Ishikawa (cell line): ENCODE measurements at regions not wholly inside any gene's neighbourhood (a gene's known extent, or its start where the extent isn't known, plus 50 kb on each side); places are given as distances from the start of the nearest gene placed in this dataset.

ENCODE experiments used
- CEBPB ChIP-seq: IDR thresholded peaks from 2 replicates; pipeline ENCODE4 v1.6.1; 2012
- EP300 ChIP-seq: IDR thresholded peaks from 2 replicates; pipeline ENCODE4 v1.6.1; 2012; ENCODE audit warnings: borderline replicate concordance
- FOXM1 ChIP-seq: IDR thresholded peaks from 2 replicates; pipeline ENCODE4 v1.6.1; 2012; ENCODE audit warnings: low read depth, borderline replicate concordance
- NFIC ChIP-seq: IDR thresholded peaks from 2 replicates; pipeline ENCODE4 v1.6.1; 2012
- RAD21 ChIP-seq: IDR thresholded peaks from 2 replicates; pipeline ENCODE4 v1.6.1; 2012; ENCODE audit warnings: low read depth
- TAF1 ChIP-seq: IDR thresholded peaks from 2 replicates; pipeline ENCODE4 v1.6.1; 2012; ENCODE audit warnings: low read depth, mild to moderate bottlenecking
- TCF12 ChIP-seq: IDR thresholded peaks from 2 replicates; pipeline ENCODE4 v1.6.1; 2012; ENCODE audit warnings: low read depth
- TEAD4 ChIP-seq: IDR thresholded peaks from 2 replicates; pipeline ENCODE4 v1.6.1; 2012
- YY1 ChIP-seq: IDR thresholded peaks from 2 replicates; pipeline ENCODE4 v1.6.1; 2012; ENCODE audit warnings: low read depth
- TF ChIP-seq, protein P1 (sequence below): IDR thresholded peaks from 2 replicates; pipeline ENCODE4 v1.6.1; 2012
- TF ChIP-seq, protein P2 (sequence below): IDR thresholded peaks from 2 replicates; pipeline ENCODE4 v1.6.1; 2012; ENCODE audit warnings: low read depth, mild to moderate bottlenecking

DNA sequence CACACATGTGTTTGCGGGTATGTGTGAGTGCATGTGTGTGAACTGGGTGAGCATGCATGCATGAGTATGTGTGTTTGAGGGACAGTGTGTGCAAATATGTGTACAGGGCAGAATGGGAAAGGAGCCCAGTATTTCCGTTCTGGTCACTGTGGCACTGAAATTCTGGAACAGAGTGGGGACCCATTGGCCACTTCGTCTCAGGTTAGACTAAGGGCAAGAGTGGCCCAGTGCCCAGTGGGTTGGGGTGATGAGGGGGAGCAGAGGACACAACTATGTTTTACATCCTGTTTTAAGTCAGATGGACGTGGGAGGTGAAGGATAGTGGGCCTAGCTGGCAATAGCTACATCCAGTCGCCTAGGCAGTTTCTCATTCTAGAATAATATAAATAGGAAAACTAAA is 438.5 kb downstream of the DYNC2H1 start:
- no peak for TF ChIP-seq TEAD4
- no peak for TF ChIP-seq RAD21
- no peak for TF ChIP-seq TAF1
- no peak for TF ChIP-seq YY1
- TF ChIP-seq FOXM1 = no peak
- TF ChIP-seq, protein P1, sequence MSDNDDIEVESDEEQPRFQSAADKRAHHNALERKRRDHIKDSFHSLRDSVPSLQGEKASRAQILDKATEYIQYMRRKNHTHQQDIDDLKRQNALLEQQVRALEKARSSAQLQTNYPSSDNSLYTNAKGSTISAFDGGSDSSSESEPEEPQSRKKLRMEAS = no peak
- no peak for TF ChIP-seq NFIC
- TF ChIP-seq CEBPB = no peak
- TF ChIP-seq, protein P2, sequence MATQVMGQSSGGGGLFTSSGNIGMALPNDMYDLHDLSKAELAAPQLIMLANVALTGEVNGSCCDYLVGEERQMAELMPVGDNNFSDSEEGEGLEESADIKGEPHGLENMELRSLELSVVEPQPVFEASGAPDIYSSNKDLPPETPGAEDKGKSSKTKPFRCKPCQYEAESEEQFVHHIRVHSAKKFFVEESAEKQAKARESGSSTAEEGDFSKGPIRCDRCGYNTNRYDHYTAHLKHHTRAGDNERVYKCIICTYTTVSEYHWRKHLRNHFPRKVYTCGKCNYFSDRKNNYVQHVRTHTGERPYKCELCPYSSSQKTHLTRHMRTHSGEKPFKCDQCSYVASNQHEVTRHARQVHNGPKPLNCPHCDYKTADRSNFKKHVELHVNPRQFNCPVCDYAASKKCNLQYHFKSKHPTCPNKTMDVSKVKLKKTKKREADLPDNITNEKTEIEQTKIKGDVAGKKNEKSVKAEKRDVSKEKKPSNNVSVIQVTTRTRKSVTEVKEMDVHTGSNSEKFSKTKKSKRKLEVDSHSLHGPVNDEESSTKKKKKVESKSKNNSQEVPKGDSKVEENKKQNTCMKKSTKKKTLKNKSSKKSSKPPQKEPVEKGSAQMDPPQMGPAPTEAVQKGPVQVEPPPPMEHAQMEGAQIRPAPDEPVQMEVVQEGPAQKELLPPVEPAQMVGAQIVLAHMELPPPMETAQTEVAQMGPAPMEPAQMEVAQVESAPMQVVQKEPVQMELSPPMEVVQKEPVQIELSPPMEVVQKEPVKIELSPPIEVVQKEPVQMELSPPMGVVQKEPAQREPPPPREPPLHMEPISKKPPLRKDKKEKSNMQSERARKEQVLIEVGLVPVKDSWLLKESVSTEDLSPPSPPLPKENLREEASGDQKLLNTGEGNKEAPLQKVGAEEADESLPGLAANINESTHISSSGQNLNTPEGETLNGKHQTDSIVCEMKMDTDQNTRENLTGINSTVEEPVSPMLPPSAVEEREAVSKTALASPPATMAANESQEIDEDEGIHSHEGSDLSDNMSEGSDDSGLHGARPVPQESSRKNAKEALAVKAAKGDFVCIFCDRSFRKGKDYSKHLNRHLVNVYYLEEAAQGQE = no peak
- TF ChIP-seq TCF12 = no peak
- TF ChIP-seq EP300 = no peak
